ENCODE measurements at regions not wholly inside any gene's neighbourhood (a gene's known extent, or its start where the extent isn't known, plus 50 kb on each side); places are given as distances from the start of the nearest gene placed in this dataset.

- H3K56ac ChIP-seq (replicated peaks; ENCODE audit: insufficient read length, low read depth, low read length) = no peak overlapping the region
- H4K20me1 ChIP-seq (replicated peaks in 1 of 2; ENCODE audit: control insufficient read depth in 1 of 2, insufficient read depth in 2 of 2, low read length in 2 of 2) = no peaks in the 10 kb centered on the region
- no peak overlapping the region for H2BK120ac ChIP-seq (replicated peaks; ENCODE audit: low read depth, low read length)
- no peak overlapping the region for H3K18ac ChIP-seq (ENCODE audit: extremely low read depth, low read length)
- no peaks in the 10 kb centered on the region for H3K23me2 ChIP-seq (ENCODE audit: low read depth, low read length)
- H3K27ac ChIP-seq (ENCODE audit: low read depth, low read length) = no peak overlapping the region
- no peak overlapping the region for H3K4me3 ChIP-seq (ENCODE audit: extremely low read depth in 1 of 4, insufficient read depth in 2 of 4, low read depth in 3 of 4, low read length in 4 of 4)
- FAIRE-seq (no peak), DNase-seq (ENCODE audit: low read depth in 1 of 2, low spot score in 2 of 2) (no peak)
- no peak overlapping the region for H3K23ac ChIP-seq (ENCODE audit: insufficient read length)
- no peak overlapping the region for H2BK20ac ChIP-seq (ENCODE audit: low read length)
- no peak overlapping the region for H4K8ac ChIP-seq (ENCODE audit: extremely low read depth, insufficient read depth, low read length)
- no peak overlapping the region for H3K4ac ChIP-seq (replicated peaks; ENCODE audit: insufficient read length, low read depth, low read length)
- peaks cover 0 to 5% (median 1%) of the 10 kb centered on the region in 4 experiments; a peak in 3 of 7 replicates for H3K4me1 ChIP-seq (replicated peaks in 1 of 4; ENCODE audit: control insufficient read depth in 3 of 4, insufficient read depth in 4 of 4, low read length in 3 of 4)
- H3K79me1 ChIP-seq (ENCODE audit: low read depth, low read length) = no peaks in the 10 kb centered on the region
- no peak overlapping the region for H2AK5ac ChIP-seq (ENCODE audit: low read depth, low read length)
- no peaks in the 10 kb centered on the region for H3K9me3 ChIP-seq (ENCODE audit: insufficient read depth in 2 of 2, low read depth in 1 of 2, low read length in 1 of 2)
- no peak overlapping the region for H2AFZ ChIP-seq (ENCODE audit: low read length)
- H3K14ac ChIP-seq (ENCODE audit: insufficient read length) = no peak overlapping the region
- no peaks in the 10 kb centered on the region for H3K36me3 ChIP-seq (ENCODE audit: control insufficient read depth in 2 of 4, insufficient read depth in 4 of 4, low read length in 3 of 4)
- no peak overlapping the region for H2BK15ac ChIP-seq (ENCODE audit: low read length)
- H4K5ac ChIP-seq (ENCODE audit: insufficient read length, low read depth, low read length) = no peak overlapping the region
- CTCF ChIA-PET (ENCODE audit: partially characterized antibody) = interaction anchor here (0.6 to 1.6 kb wide), 13 partner anchors 9 to 489 kb away, joined by 3 to 5 read pairs (median 3); no protein-coding TSS in a partner anchor
- H3K4me2 ChIP-seq (ENCODE audit: insufficient read depth in 1 of 2, low read depth in 2 of 2, low read length in 2 of 2) = no peak overlapping the region
- H3K27me3 ChIP-seq (replicated peaks in 1 of 4; ENCODE audit: control insufficient read depth in 3 of 4, extremely low read depth in 1 of 4, insufficient read depth in 3 of 4, low read length in 3 of 4) = no peaks in the 10 kb centered on the region
- H4K91ac ChIP-seq (replicated peaks; ENCODE audit: insufficient read length, low read length) = no peak overlapping the region
- no peak overlapping the region for H2BK5ac ChIP-seq (ENCODE audit: low read depth, low read length)
- H3K79me2 ChIP-seq (ENCODE audit: control insufficient read depth in 1 of 2, insufficient read depth in 2 of 2, low read length in 2 of 2) = no peaks in the 10 kb centered on the region
- H2BK12ac ChIP-seq (ENCODE audit: low read depth, low read length) = no peak overlapping the region
- POLR2A ChIA-PET (ENCODE audit: partially characterized antibody) = interaction anchor here (0.9 kb wide), 2 partner anchors 156 to 208 kb away, joined by 3 to 4 read pairs; no protein-coding TSS in a partner anchor
- TF ChIP-seq SIN3A (conservative IDR thresholded peaks at IDR 0.05 in 1 of 2, IDR thresholded peaks at IDR 0.05 in 1 of 2; ENCODE audit: low read depth in 1 of 2, low read length in 2 of 2) = no peak
- TF ChIP-seq POLR2A (IDR thresholded peaks at IDR 0.05; ENCODE audit: control extremely low read depth in 1 of 2, low read depth in 2 of 2, low read length in 2 of 2) = no peak
- no peak for TF ChIP-seq E2F6 (IDR thresholded peaks at IDR 0.05)
- TF ChIP-seq ASH2L (IDR thresholded peaks at IDR 0.05; ENCODE audit: low read length) = no peak
- no peak overlapping the region for H3K9ac ChIP-seq (replicated peaks in 1 of 4; ENCODE audit: extremely low read depth in 1 of 4, low read depth in 3 of 4, low read length in 3 of 4)
- 86% methylated on average over 5 of the region's 5 CpGs; no CpG with 5 or more reads in 1 of the 2 experiments for WGBS, 2 experiments (ENCODE audit: extremely low coverage in 1 of 2, insufficient coverage in 1 of 2, insufficient read length in 1 of 2, insufficient replicate concordance in 2 of 2, low coverage in 1 of 2, low lambda C conversion rate in 2 of 2, missing lambda C conversion rate in 1 of 2)
Observed at GRCh38 chr6:143595251-143596036, 82.3 kb upstream of the PHACTR2 start.

Data from H1 (cell line).